OCI-LY7 (cell line): ENCODE measurements at regions not wholly inside any gene's neighbourhood (a gene's known extent, or its start where the extent isn't known, plus 50 kb on each side); places are given as distances from the start of the nearest gene placed in this dataset.

Experiments used
- EZH2phosphoT487 ChIP-seq: fragments of 200-600 bp; sonication (generic); IDR thresholded peaks from 2 replicates; pipeline ENCODE4 v1.6.1; 2018; ENCODE audit warnings: low read depth, borderline replicate concordance, mild to moderate bottlenecking, mixed run types, antibody characterized with exemption, low read length, moderate library complexity, mixed read lengths
- TF ChIP-seq, protein P1 (sequence below): fragments of 200-600 bp; sonication (generic); conservative IDR thresholded peaks from 2 replicates; pipeline ENCODE4 v1.5.1; 2014; ENCODE audit warnings: mild to moderate bottlenecking, antibody characterized with exemption, low read length, moderate library complexity, mixed read lengths

DNA sequence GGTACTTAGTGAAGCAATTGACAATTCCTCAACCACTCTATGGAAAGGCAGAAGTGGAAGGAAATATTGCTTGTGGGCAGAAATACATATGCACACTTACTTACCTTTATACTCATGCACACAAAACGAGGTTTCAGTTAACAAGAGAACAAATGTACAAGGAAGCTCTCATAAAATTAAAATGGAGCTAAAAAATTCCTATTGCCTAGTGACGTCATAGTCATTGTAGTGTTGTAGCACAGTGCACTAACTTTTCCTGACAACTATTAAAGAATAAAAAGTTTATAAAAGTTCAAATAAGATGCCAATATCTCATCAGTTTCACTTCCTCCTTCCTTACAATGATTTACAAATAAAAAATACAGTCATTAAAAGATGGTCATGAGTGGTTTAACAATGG is 1161.9 kb upstream of the NRXN1 start:
- TF ChIP-seq, protein P1, sequence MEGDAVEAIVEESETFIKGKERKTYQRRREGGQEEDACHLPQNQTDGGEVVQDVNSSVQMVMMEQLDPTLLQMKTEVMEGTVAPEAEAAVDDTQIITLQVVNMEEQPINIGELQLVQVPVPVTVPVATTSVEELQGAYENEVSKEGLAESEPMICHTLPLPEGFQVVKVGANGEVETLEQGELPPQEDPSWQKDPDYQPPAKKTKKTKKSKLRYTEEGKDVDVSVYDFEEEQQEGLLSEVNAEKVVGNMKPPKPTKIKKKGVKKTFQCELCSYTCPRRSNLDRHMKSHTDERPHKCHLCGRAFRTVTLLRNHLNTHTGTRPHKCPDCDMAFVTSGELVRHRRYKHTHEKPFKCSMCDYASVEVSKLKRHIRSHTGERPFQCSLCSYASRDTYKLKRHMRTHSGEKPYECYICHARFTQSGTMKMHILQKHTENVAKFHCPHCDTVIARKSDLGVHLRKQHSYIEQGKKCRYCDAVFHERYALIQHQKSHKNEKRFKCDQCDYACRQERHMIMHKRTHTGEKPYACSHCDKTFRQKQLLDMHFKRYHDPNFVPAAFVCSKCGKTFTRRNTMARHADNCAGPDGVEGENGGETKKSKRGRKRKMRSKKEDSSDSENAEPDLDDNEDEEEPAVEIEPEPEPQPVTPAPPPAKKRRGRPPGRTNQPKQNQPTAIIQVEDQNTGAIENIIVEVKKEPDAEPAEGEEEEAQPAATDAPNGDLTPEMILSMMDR: no peak
- no peak for TF ChIP-seq EZH2phosphoT487
